KMS-11 (cell line): ENCODE measurements at regions not wholly inside any gene's neighbourhood (a gene's known extent, or its start where the extent isn't known, plus 50 kb on each side); places are given as distances from the start of the nearest gene placed in this dataset.

ENCODE experiments used
- H2AFZ ChIP-seq: fragments of 200-600 bp; sonication (generic); 2 replicates; pipeline ENCODE4 v1.6.1; 2016; ENCODE audit warnings: antibody characterized with exemption, mixed run types, low read depth
- H3K27ac ChIP-seq: fragments of 200-600 bp; sonication (generic); 2 replicates; pipeline ENCODE4 v1.6.1; 2016; ENCODE audit warnings: mild to moderate bottlenecking, mixed run types
- H3K27me3 ChIP-seq: fragments of 200-600 bp; sonication (generic); 2 replicates; pipeline ENCODE4 v1.6.1; 2017; ENCODE audit warnings: mild to moderate bottlenecking, low read depth, mixed run types, moderate library complexity; ENCODE audit not compliant: insufficient read depth
- H3K36me3 ChIP-seq: fragments of 200-600 bp; sonication (generic); 2 replicates; pipeline ENCODE4 v1.6.1; 2017; ENCODE audit warnings: mild to moderate bottlenecking, mixed run types; ENCODE audit not compliant: insufficient read depth
- H3K4me1 ChIP-seq: fragments of 200-600 bp; sonication (generic); 2 replicates; pipeline ENCODE4 v1.6.1; 2016; ENCODE audit warnings: mild to moderate bottlenecking, low read depth, mixed run types; ENCODE audit not compliant: poor library complexity, severe bottlenecking
- H3K4me2 ChIP-seq: fragments of 200-600 bp; sonication (generic); 2 replicates; pipeline ENCODE4 v1.7.0; 2016; ENCODE audit warnings: mild to moderate bottlenecking, mixed run types
- H3K4me3 ChIP-seq: fragments of 200-600 bp; sonication (generic); IDR thresholded peaks from 2 replicates; pipeline ENCODE4 v1.6.1; 2017; ENCODE audit warnings: low read depth, low read length, mixed read lengths; ENCODE audit not compliant: insufficient read depth
- H3K79me2 ChIP-seq: fragments of 200-600 bp; sonication (generic); 2 replicates; pipeline ENCODE4 v1.6.1; 2016; ENCODE audit warnings: low read depth, mixed run types; ENCODE audit not compliant: insufficient read depth
- H3K9ac ChIP-seq: fragments of 200-600 bp; sonication (generic); 2 replicates; pipeline ENCODE4 v1.6.1; 2016; ENCODE audit warnings: mild to moderate bottlenecking, mixed run types
- H4K20me1 ChIP-seq: fragments of 200-600 bp; sonication (generic); 2 replicates; pipeline ENCODE4 v1.6.1; 2016; ENCODE audit warnings: mild to moderate bottlenecking, mixed run types; ENCODE audit not compliant: insufficient read depth
- TF ChIP-seq, protein P1 (sequence below): fragments of 200-600 bp; sonication (generic); conservative IDR thresholded peaks from 2 replicates; pipeline ENCODE4 v1.6.1; 2017; ENCODE audit warnings: low read depth, mild to moderate bottlenecking, antibody characterized with exemption, low read length, moderate library complexity, mixed read lengths

DNA sequence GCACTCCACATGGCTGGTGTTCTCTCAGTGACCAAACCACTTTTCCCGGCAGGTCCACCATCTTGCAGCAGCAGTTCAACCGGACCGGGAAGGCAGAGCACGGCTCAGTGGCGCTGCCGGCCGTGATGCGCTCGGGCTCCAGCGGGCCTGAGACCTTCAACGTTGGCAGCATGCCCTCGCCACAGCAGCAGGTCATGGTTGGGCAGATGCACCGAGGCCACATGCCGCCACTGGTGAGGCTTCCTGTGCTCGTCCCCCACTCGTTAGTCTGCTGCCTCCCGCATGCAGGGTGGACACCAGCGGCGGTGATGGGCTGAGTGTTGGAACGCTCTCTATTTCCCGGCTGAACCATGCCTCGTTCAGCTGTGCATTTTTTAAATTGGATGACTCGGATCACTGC is 344.9 kb upstream of the TPM1 start:
- Histone ChIP-seq H3K36me3 (no peaks in the 10 kb centered on the region), H3K27ac (no peak overlapping the region), H3K27me3 (no peaks in the 10 kb centered on the region), H4K20me1 (no peaks in the 10 kb centered on the region), H2AFZ (no peak overlapping the region), H3K4me3 (no peak overlapping the region), H3K4me1 (no peaks in the 10 kb centered on the region), H3K79me2 (no peaks in the 10 kb centered on the region), H3K4me2 (no peak overlapping the region), H3K9ac (no peak overlapping the region)
- TF ChIP-seq, protein P1, sequence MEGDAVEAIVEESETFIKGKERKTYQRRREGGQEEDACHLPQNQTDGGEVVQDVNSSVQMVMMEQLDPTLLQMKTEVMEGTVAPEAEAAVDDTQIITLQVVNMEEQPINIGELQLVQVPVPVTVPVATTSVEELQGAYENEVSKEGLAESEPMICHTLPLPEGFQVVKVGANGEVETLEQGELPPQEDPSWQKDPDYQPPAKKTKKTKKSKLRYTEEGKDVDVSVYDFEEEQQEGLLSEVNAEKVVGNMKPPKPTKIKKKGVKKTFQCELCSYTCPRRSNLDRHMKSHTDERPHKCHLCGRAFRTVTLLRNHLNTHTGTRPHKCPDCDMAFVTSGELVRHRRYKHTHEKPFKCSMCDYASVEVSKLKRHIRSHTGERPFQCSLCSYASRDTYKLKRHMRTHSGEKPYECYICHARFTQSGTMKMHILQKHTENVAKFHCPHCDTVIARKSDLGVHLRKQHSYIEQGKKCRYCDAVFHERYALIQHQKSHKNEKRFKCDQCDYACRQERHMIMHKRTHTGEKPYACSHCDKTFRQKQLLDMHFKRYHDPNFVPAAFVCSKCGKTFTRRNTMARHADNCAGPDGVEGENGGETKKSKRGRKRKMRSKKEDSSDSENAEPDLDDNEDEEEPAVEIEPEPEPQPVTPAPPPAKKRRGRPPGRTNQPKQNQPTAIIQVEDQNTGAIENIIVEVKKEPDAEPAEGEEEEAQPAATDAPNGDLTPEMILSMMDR, result no peak

DNA sequence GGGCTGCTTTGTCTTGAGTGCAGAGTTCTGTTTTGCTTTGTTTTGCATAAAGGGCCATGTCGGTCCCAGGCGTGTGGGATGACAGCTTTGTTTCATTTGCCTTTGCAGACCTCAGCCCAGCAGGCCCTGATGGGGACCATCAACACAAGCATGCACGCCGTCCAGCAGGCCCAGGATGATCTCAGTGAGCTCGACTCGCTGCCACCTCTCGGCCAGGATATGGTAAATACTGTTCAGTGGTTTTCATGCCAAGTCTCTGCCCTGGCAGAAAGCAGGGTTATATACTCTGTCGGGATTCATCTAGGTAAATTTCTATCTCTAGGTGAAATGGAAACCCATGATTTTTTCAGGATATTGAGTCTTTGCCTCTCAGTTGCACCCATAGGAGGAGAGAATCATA is 343.9 kb upstream of the TPM1 start:
- Histone ChIP-seq H3K4me3 (no peak overlapping the region), H3K27ac (no peak overlapping the region), H3K4me1 (no peaks in the 10 kb centered on the region), H2AFZ (no peak overlapping the region), H3K9ac (no peak overlapping the region), H3K4me2 (no peak overlapping the region), H3K27me3 (no peaks in the 10 kb centered on the region), H4K20me1 (no peaks in the 10 kb centered on the region), H3K79me2 (no peaks in the 10 kb centered on the region), H3K36me3 (no peaks in the 10 kb centered on the region)
- TF ChIP-seq, protein P1, result no peak

DNA sequence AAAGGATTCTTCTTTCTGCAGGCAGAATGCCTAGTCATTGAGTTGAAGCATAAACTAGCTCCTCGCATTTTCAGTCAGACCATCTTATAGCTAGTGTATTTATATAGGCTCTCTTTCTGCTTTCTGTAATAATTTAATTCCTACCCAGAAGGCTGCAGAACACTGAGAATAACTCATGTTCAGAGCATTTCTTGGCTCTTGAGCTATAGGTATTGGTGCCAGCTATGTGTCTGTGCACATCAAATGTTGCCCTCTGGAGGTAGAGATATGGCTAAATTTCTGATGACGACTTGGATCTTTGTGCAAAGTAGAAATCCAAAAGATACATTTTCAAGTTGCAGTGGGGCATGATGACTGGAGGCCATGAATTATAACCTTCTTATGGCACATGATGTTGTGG is 336.2 kb upstream of the TPM1 start:
- Histone ChIP-seq H3K79me2 (no peaks in the 10 kb centered on the region), H2AFZ (no peak overlapping the region)

DNA sequence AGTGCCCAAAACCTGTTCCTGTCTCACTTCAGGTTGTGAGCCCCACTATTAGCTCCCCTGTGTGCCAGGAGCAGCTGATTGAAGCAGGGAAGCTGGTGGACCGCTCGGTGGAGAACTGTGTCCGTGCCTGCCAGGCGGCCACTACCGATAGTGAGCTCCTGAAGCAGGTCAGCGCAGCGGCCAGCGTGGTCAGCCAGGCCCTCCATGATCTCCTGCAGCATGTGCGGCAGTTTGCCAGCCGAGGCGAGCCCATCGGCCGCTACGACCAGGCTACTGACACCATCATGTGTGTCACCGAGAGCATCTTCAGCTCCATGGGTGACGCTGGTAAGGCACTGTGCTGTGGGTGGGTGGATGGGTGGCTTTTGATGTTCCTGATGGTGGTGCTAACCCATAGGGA is 334.1 kb upstream of the TPM1 start:
- H3K9ac ChIP-seq, result no peak overlapping the region
- H3K27ac ChIP-seq, result no peak overlapping the region
- TF ChIP-seq, protein P1, result no peak
- H3K4me2 ChIP-seq, result no peak overlapping the region
- no peaks in the 10 kb centered on the region for H4K20me1 ChIP-seq
- no peaks in the 10 kb centered on the region for H3K27me3 ChIP-seq
- no peaks in the 10 kb centered on the region for H3K36me3 ChIP-seq
- H3K79me2 ChIP-seq, result no peaks in the 10 kb centered on the region
- H3K4me3 ChIP-seq, result no peak overlapping the region
- no peak overlapping the region for H2AFZ ChIP-seq
- no peaks in the 10 kb centered on the region for H3K4me1 ChIP-seq

More for the DNA sequence above, 336.2 kb upstream of the TPM1 start:
- Histone ChIP-seq H3K27ac (no peak overlapping the region), H3K4me1 (no peaks in the 10 kb centered on the region), H3K4me3 (no peak overlapping the region), H3K36me3 (no peaks in the 10 kb centered on the region), H3K4me2 (no peak overlapping the region), H3K27me3 (no peaks in the 10 kb centered on the region), H4K20me1 (no peaks in the 10 kb centered on the region), H3K9ac (no peak overlapping the region)
- TF ChIP-seq, protein P1, result no peak

DNA sequence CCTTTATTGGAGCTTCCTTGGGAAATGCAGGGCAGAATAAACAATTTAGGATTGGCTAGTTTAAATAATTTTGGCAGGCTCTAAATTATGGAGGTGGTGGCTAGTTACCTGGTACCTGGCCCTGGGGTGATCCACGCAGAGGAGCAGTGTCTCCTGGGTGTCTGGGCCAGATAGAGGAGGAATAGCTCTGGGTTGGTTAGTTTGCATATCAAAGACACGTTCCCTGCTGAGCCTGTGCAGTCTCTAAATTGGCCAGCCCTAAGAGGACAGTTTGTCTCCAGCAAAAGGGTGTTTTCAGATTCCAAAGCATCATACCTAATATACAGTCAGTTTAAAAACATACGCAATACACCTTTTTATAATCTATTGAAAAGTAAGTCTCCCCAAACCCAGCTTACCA is 333.3 kb upstream of the TPM1 start:
- TF ChIP-seq, protein P1, result no peak
- no peak overlapping the region for H2AFZ ChIP-seq
- H3K9ac ChIP-seq, result no peak overlapping the region
- H3K27ac ChIP-seq, result no peak overlapping the region
- no peaks in the 10 kb centered on the region for H3K4me1 ChIP-seq
- H3K4me2 ChIP-seq, result no peak overlapping the region
- H3K79me2 ChIP-seq, result no peaks in the 10 kb centered on the region
- H3K4me3 ChIP-seq, result no peak overlapping the region
- H3K27me3 ChIP-seq, result no peaks in the 10 kb centered on the region
- H3K36me3 ChIP-seq, result no peaks in the 10 kb centered on the region
- H4K20me1 ChIP-seq, result no peaks in the 10 kb centered on the region
